MCF 10A (cell line): ENCODE measurements at regions not wholly inside any gene's neighbourhood (a gene's known extent, or its start where the extent isn't known, plus 50 kb on each side); places are given as distances from the start of the nearest gene placed in this dataset.
"Not testable (repeated sequence)": the region's sequence is repeated elsewhere in the genome, so short reads cannot be mapped to it uniquely, and the experiment has no call there.

Source experiments
- BruUV-seq: library from RNA; stranded (reverse); fragments of 400-500 nt; replicated peaks from 2 replicates; lab custom pipeline; 2021; lab: Mats Ljungman, UMichigan
- CTCF ChIA-PET: fragments of 300-600 bp; sonication (Branson Sonifier 250); formaldehyde crosslinking; extraction: SDS; loops from one replicate; lab custom pipeline; 2021; ENCODE audit warnings: antibody characterized with exemption, inconsistent platforms; lab: Yijun Ruan, JAX
- POLR2A ChIA-PET: fragments of 300-600, 350-650 bp; sonication (Branson Sonifier 250); formaldehyde crosslinking; extraction: SDS; loops from one replicate; lab custom pipeline; 2020; ENCODE audit warnings: antibody characterized with exemption, inconsistent platforms; lab: Yijun Ruan, JAX
- DNase-seq: peaks from one replicate; pipeline ENCODE4 v3.0.0-alpha.2; 2018; ENCODE audit not compliant: unreplicated experiment
- H3K27ac Mint-ChIP-seq: one replicate; pipeline ENCODE4 v1.8.0; 2022; ENCODE audit warnings: mild to moderate bottlenecking, low read depth, mixed read lengths; ENCODE audit not compliant: unreplicated experiment
- H3K27me3 Mint-ChIP-seq: one replicate; pipeline ENCODE4 v1.8.0; 2022; ENCODE audit warnings: mixed read lengths; ENCODE audit not compliant: insufficient read depth, unreplicated experiment
- H3K36me3 Mint-ChIP-seq: one replicate; pipeline ENCODE4 v1.8.0; 2022; ENCODE audit warnings: mild to moderate bottlenecking, moderate library complexity, mixed read lengths; ENCODE audit not compliant: insufficient read depth, unreplicated experiment
- H3K4me1 Mint-ChIP-seq: one replicate; pipeline ENCODE4 v1.8.0; 2022; ENCODE audit warnings: mixed read lengths; ENCODE audit not compliant: insufficient read depth, unreplicated experiment
- H3K4me3 Mint-ChIP-seq: one replicate; pipeline ENCODE4 v1.8.0; 2022; ENCODE audit warnings: mild to moderate bottlenecking, moderate library complexity, mixed read lengths; ENCODE audit not compliant: unreplicated experiment
- H3K9me3 Mint-ChIP-seq: one replicate; pipeline ENCODE4 v1.8.0; 2022; ENCODE audit warnings: mixed read lengths; ENCODE audit not compliant: unreplicated experiment
- CTCF ChIP-seq: fragments of 200-600 bp; IDR thresholded peaks from one replicate; pipeline ENCODE4 v1.8.0; 2022; ENCODE audit warnings: antibody characterized with exemption, mild to moderate bottlenecking; ENCODE audit not compliant: unreplicated experiment
- intact Hi-C: fragments of 100-400 bp; cut with micrococcal nuclease; formaldehyde crosslinking; loops from 2 replicates; pipeline ENCODE4 v1.14.1; 2022

DNA sequence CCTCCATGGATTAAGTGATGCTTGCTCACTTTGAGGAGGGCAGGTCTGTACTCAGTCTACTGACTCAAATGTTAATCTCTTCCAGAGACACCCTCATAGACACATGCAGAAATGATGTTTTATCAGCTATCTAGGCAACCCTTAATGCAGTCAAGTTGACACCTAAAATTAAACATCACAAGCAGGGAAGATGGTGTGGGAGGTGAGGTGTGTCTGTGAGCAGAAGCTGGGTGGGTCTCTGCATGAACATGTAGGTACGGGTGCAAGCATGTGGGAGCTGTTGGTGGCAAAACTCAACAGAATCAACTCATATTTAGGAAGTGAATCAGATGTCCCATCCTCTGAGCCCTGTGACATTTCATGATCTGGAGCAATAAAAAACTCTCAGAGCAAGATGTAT is 249.2 kb upstream of the SGCG start:
- Mint-ChIP-seq H3K27ac (no peak overlapping the region), H3K4me1 (no peaks in the 10 kb centered on the region), H3K4me3 (no peak overlapping the region), H3K9me3 (no peaks in the 10 kb centered on the region), H3K27me3 (no peaks in the 10 kb centered on the region), H3K36me3 (no peaks in the 10 kb centered on the region)
- no TSS peak for BruUV-seq
- ChIA-PET CTCF (no interaction called here), POLR2A (no interaction called here)
- intact Hi-C loops = no loop called here
- DNase-seq = no peak
- no peak for TF ChIP-seq CTCF

- H3K9me3 Mint-ChIP-seq, H3K4me3 Mint-ChIP-seq, POLR2A ChIA-PET, BruUV-seq, H3K27me3 Mint-ChIP-seq, intact Hi-C loops, H3K36me3 Mint-ChIP-seq, H3K4me1 Mint-ChIP-seq, H3K27ac Mint-ChIP-seq, DNase-seq, CTCF ChIA-PET: not testable (repeated sequence)
Measured at GRCh38 chr13:22932632-22933412, 248.0 kb upstream of the SGCG start.

DNA sequence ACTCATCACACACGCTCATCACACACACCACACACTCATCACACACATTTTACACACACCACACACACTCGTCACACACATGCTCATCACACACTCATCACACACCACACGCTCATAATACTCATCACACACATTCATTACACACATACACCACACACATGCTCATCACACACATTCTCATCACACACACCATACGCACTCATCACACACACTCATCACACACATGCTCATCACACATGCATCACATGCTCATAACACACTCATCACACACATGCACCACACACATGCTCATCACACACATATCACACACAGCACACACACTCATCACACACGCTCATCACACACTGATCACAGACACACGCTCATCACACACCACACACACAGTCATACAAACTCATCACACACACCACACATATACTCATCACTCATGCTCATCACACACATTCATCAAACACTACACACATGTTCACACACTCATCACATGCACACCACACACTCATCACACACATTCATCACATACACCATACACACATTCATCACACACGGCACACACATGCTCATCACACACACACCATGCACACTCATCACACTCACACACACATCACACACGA is 247.1 kb upstream of the SGCG start:
- Mint-ChIP-seq H3K27me3 (no peaks in the 10 kb centered on the region), H3K9me3 (no peaks in the 10 kb centered on the region), H3K4me1 (no peaks in the 10 kb centered on the region), H3K27ac (no peak overlapping the region), H3K36me3 (no peaks in the 10 kb centered on the region), H3K4me3 (no peak overlapping the region)
- no peak for TF ChIP-seq CTCF
- BruUV-seq = no TSS peak
- intact Hi-C loops = no loop called here
- no peak for DNase-seq
- CTCF ChIA-PET = no interaction called here
- POLR2A ChIA-PET = no interaction called here

- no peaks in the 10 kb centered on the region for H3K9me3 Mint-ChIP-seq
- ChIA-PET CTCF (no interaction called here), POLR2A (no interaction called here)
- no TSS peak for BruUV-seq
- H3K27me3 Mint-ChIP-seq = no peaks in the 10 kb centered on the region
- no peak overlapping the region for H3K4me3 Mint-ChIP-seq
- no peaks in the 10 kb centered on the region for H3K36me3 Mint-ChIP-seq
- intact Hi-C loops = no loop called here
- no peak overlapping the region for H3K27ac Mint-ChIP-seq
- H3K4me1 Mint-ChIP-seq = no peaks in the 10 kb centered on the region
- no peak for DNase-seq
- TF ChIP-seq CTCF = no peak
Measured at GRCh38 chr13:22934744-22935523, 245.8 kb upstream of the SGCG start.
